Testis (tissue), 2 donors: ENCODE measurements at regions not wholly inside any gene's neighbourhood (a gene's known extent, or its start where the extent isn't known, plus 50 kb on each side); places are given as distances from the start of the nearest gene placed in this dataset.

Source experiments
- DNase-seq: peaks from one replicate; pipeline ENCODE4 v3.0.0-alpha.2; 2019
- H3K27ac ChIP-seq, 2 donors: fragments of 200-600 bp; sonication (generic); one replicate each; pipeline ENCODE4 v1.5.1; 2019
- H3K27me3 ChIP-seq: fragments of 200-600 bp; sonication (generic); one replicate; pipeline ENCODE4 v1.5.1; 2019
- H3K36me3 ChIP-seq: fragments of 200-600 bp; sonication (generic); one replicate; pipeline ENCODE4 v1.5.1; 2017; ENCODE audit warnings: low read depth; ENCODE audit errors: missing control alignments
- H3K4me1 ChIP-seq: fragments of 200-600 bp; sonication (generic); one replicate; pipeline ENCODE4 v1.5.1; 2019
- H3K4me3 ChIP-seq, 2 donors: fragments of 200-600 bp; sonication (generic); one replicate each; pipeline ENCODE4 v1.5.1; 2017 to 2019
- H3K9me3 ChIP-seq: fragments of 200-600 bp; sonication (generic); one replicate; pipeline ENCODE4 v1.5.1; 2017
- POLR2A ChIP-seq: fragments of 450-650 bp; IDR thresholded peaks from one replicate; pipeline ENCODE4 v1.6.1; 2017; ENCODE audit warnings: antibody characterized with exemption, mild to moderate bottlenecking, moderate library complexity
- WGBS, 2 donors: methylation state at CpG; one replicate each; pipeline ENCODE4 v1.1.5; 2018; 5-methylcytosine and 5-hydroxymethylcytosine counted together
- intact Hi-C: fragments of 100-400 bp; cut with DNase I; formaldehyde crosslinking; loops from one replicate; pipeline ENCODE4 v1.15.1; 2023; ENCODE audit warnings: low total_unique reads
- TF ChIP-seq, protein P1 (sequence below), 3 experiments: fragments of 450-650 bp in 2 of 3; fragments of 200-600 bp in 1 of 3; sonication (generic) in 1 of 3; IDR thresholded peaks; one replicate each; pipeline ENCODE4 v1.5.1; 2016 to 2019; ENCODE audit warnings: antibody characterized with exemption in 3 of 3, mild to moderate bottlenecking in 2 of 3, moderate library complexity in 1 of 3

DNA sequence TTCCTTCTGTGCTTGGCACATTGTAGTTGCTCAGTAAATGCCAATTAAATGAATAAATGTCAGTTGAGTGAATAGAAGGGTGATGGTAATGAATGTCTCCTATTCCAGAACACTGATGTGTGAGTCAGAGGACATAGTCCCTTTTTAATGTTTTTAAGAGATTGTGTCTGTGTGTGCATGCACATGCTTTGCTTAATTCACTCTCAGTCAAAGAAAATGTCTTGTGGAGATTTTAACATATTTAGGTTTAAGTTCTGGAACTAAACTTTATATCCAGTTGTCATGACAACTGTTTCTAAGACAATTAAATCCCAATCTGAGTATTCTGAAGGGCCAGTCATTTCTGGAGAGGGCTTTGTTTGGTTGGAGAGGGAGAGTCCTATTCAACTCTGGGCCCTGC lies 255.3 kb upstream of the CDH11 start:
- Histone ChIP-seq H3K9me3 (no peaks in the 10 kb centered on the region), H3K4me1 (no peaks in the 10 kb centered on the region), H3K27ac (no peak overlapping the region), H3K4me3 (no peak overlapping the region), H3K36me3 (no peaks in the 10 kb centered on the region), H3K27me3 (no peaks in the 10 kb centered on the region)
- intact Hi-C loops, result no loop called here
- no peak for TF ChIP-seq POLR2A
- TF ChIP-seq, protein P1, sequence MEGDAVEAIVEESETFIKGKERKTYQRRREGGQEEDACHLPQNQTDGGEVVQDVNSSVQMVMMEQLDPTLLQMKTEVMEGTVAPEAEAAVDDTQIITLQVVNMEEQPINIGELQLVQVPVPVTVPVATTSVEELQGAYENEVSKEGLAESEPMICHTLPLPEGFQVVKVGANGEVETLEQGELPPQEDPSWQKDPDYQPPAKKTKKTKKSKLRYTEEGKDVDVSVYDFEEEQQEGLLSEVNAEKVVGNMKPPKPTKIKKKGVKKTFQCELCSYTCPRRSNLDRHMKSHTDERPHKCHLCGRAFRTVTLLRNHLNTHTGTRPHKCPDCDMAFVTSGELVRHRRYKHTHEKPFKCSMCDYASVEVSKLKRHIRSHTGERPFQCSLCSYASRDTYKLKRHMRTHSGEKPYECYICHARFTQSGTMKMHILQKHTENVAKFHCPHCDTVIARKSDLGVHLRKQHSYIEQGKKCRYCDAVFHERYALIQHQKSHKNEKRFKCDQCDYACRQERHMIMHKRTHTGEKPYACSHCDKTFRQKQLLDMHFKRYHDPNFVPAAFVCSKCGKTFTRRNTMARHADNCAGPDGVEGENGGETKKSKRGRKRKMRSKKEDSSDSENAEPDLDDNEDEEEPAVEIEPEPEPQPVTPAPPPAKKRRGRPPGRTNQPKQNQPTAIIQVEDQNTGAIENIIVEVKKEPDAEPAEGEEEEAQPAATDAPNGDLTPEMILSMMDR (IDR thresholded peaks at IDR 0.05), result no peak
- DNase-seq, result no peak

DNA sequence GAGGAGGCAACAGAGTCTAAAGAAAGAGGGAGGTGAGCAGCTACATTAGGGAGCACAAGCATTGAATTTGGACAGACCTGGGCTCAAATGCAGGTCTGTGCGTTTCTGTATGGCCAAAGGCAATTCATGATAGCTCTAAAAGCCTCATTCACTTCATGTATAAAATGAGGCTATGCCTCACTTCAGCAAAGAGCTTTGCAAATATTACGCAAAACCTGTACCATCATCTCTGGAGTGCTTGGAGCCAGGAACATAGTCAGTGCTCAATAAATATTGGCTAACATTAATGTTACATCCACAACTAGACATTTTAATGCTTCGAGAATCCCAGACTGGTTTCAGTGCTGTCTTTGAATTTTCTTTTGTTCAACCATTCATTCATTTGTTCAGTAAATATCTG lies 254.7 kb upstream of the CDH11 start:
- WGBS, 2 donors, result 92 to 98% methylated on average over 3 of the region's 3 CpGs
- Histone ChIP-seq H3K27me3 (no peaks in the 10 kb centered on the region), H3K4me3 (no peak overlapping the region), H3K9me3 (no peaks in the 10 kb centered on the region), H3K4me1 (no peaks in the 10 kb centered on the region), H3K36me3 (no peaks in the 10 kb centered on the region), H3K27ac (no peak overlapping the region)
- TF ChIP-seq POLR2A, result no peak
- TF ChIP-seq, protein P1 (IDR thresholded peaks at IDR 0.05), result no peak
- no peak for DNase-seq
- intact Hi-C loops, result no loop called here

DNA sequence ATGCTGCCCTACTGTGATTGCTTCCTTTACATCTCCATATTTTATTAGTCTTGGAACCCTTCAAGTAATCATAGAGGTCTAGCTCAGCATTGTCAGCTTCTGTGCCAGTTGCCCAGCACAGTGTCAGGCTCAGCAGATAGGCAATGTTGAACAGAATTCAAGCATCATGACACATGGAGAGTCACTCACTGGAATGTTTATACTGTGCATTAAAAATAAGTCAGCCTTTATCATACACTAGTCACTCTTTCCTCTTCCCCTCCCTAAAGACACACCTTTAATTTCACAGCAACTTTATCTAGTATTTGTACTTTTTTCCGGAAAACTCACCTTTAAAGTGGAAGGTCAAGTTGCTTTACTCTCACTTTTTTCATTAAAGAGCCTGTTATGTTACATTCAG lies 253.8 kb upstream of the CDH11 start:
- Histone ChIP-seq H3K4me1 (no peaks in the 10 kb centered on the region), H3K27ac (no peak overlapping the region), H3K9me3 (no peaks in the 10 kb centered on the region), H3K4me3 (no peak overlapping the region), H3K36me3 (no peaks in the 10 kb centered on the region), H3K27me3 (no peaks in the 10 kb centered on the region)
- TF ChIP-seq POLR2A, result no peak
- TF ChIP-seq, protein P1 (IDR thresholded peaks at IDR 0.05), result no peak
- no peak for DNase-seq
- intact Hi-C loops, result no loop called here
- 76 to 90% methylated on average over 1 of the region's 1 CpG for WGBS, 2 donors

DNA sequence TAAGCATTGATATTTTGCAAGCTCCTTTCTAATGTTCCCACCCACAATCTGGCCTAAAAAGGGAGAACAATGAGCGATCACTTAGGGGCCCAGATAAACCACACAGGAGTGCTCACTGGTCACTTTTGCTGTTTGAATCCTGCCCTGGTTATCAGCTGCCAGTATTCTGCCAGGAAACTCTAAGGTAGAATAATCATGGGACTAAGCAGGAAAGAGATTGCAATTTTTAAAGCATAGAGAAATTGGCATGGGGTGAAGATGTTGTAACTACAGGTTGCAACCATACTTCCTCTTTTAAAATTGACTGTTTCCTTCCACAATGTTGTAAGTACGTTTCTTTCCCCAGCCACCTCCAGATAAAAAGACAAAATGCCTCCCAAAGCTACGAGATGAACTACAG lies 251.2 kb upstream of the CDH11 start:
- intact Hi-C loops, result no loop called here
- TF ChIP-seq POLR2A, result no peak
- TF ChIP-seq, protein P1 (IDR thresholded peaks at IDR 0.05), result no peak
- H3K9me3 ChIP-seq, result no peaks in the 10 kb centered on the region
- no peak for DNase-seq
- no peak overlapping the region for H3K27ac ChIP-seq
- 46 to 47% methylated on average over 3 of the region's 3 CpGs for WGBS, 2 donors
- no peaks in the 10 kb centered on the region for H3K4me1 ChIP-seq
- no peak overlapping the region for H3K4me3 ChIP-seq
- H3K36me3 ChIP-seq, result no peaks in the 10 kb centered on the region
- H3K27me3 ChIP-seq, result no peaks in the 10 kb centered on the region

DNA sequence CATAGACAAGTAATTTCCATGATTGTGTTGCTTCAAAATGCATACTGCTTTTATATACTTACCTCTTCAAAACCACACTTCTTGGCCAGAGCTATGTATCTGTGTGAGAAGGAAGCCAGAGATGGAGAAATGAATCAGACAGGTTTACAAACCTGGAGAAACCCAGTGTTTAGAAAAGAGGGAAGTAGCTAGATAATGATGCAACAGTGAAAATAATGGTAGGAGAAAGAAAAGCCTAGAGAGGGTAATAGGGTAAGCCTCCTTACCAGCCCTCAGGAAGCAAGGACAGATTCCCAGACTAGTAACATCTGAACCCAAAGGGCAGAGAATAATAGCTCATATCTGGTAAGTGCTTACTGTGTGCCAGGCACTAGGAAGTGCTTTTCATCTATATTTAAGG lies 250.3 kb upstream of the CDH11 start:
- no peak for TF ChIP-seq POLR2A
- TF ChIP-seq, protein P1 (IDR thresholded peaks at IDR 0.05), result no peak
- no peaks in the 10 kb centered on the region for H3K36me3 ChIP-seq
- no peak overlapping the region for H3K27ac ChIP-seq
- DNase-seq, result no peak
- intact Hi-C loops, result no loop called here
- H3K9me3 ChIP-seq, result no peaks in the 10 kb centered on the region
- no peak overlapping the region for H3K4me3 ChIP-seq
- no peaks in the 10 kb centered on the region for H3K4me1 ChIP-seq
- no peaks in the 10 kb centered on the region for H3K27me3 ChIP-seq
